ENCODE measurements at regions not wholly inside any gene's neighbourhood (a gene's known extent, or its start where the extent isn't known, plus 50 kb on each side); places are given as distances from the start of the nearest gene placed in this dataset.
A peak's percentile ranks its signal among the peaks of the same experiment; 100 is the strongest.

DNA sequence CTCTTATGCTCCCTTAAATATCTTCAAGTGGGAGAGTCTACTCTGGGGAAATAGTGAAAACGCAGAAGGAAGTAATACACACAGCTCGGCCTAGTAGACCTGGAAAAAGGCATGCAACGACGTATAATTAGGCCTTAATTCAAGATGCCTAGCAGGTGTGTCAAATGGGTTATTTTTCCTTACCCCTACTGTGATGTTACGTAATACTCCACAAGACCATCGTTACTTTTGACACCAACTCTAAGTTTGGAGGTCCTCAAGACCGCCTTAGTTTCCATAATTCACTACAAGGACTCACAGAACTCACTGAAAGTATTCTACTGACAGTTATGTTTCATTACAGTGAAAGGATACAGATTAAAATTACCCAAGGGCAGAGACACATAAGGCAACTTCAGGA is 1024.3 kb upstream of the MAP3K7 start:
- Histone ChIP-seq H3K9me3 (ENCODE audit: control insufficient read depth in 4 of 4, insufficient read depth in 3 of 4, low read length in 3 of 4) (no peaks in the 10 kb centered on the region), H3K36me3 (ENCODE audit: control insufficient read depth in 4 of 4, insufficient read depth in 4 of 4, low read length in 4 of 4) (no peaks in the 10 kb centered on the region), H3K27ac (ENCODE audit: low read depth in 1 of 2, low read length in 1 of 2) (no peak overlapping the region), H3K4me1 (ENCODE audit: control insufficient read depth in 5 of 5, insufficient read depth in 5 of 5, low read length in 5 of 5) (no peaks in the 10 kb centered on the region), H3K27me3 (ENCODE audit: control insufficient read depth in 3 of 3, insufficient read depth in 3 of 3, low read length in 2 of 3) (no peaks in the 10 kb centered on the region), H3K4me3 (no peak overlapping the region), H3K9ac (ENCODE audit: insufficient read depth in 1 of 2, low read length in 2 of 2) (no peak overlapping the region)
- DNase-seq (no peak), ATAC-seq (ENCODE audit: insufficient read depth, low FRiP score) (no peak)
- WGBS, 2 donors, result 86 to 91% methylated on average over 7 of the region's 7 CpGs
- TF ChIP-seq, protein P1, sequence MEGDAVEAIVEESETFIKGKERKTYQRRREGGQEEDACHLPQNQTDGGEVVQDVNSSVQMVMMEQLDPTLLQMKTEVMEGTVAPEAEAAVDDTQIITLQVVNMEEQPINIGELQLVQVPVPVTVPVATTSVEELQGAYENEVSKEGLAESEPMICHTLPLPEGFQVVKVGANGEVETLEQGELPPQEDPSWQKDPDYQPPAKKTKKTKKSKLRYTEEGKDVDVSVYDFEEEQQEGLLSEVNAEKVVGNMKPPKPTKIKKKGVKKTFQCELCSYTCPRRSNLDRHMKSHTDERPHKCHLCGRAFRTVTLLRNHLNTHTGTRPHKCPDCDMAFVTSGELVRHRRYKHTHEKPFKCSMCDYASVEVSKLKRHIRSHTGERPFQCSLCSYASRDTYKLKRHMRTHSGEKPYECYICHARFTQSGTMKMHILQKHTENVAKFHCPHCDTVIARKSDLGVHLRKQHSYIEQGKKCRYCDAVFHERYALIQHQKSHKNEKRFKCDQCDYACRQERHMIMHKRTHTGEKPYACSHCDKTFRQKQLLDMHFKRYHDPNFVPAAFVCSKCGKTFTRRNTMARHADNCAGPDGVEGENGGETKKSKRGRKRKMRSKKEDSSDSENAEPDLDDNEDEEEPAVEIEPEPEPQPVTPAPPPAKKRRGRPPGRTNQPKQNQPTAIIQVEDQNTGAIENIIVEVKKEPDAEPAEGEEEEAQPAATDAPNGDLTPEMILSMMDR (IDR thresholded peaks at IDR 0.05; ENCODE audit: control extremely low read depth, extremely low read depth), result no peak

DNA sequence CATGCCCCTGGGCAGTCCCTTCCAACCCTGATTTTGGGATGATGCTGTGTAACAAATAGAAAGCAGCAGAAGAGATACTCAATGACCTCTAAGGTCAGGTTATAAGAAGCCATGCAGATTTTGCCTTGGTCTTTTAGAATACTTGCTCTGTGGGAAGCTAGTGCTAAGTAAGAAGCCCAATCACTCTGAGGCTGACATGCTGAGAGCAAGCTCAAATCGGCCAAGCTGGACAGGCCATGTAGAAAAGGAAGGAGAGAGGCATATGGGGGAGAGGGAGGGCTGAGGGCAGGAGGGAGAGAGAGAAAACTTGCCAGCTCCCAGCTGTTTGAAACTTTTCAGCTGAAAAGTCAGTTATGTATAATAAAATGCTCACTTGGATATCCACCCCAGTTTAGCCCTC is 1021.6 kb upstream of the MAP3K7 start:
- no peak overlapping the region for H3K4me3 ChIP-seq
- WGBS, 2 donors, result 59 to 63% methylated on average over 1 of the region's 1 CpG

DNA sequence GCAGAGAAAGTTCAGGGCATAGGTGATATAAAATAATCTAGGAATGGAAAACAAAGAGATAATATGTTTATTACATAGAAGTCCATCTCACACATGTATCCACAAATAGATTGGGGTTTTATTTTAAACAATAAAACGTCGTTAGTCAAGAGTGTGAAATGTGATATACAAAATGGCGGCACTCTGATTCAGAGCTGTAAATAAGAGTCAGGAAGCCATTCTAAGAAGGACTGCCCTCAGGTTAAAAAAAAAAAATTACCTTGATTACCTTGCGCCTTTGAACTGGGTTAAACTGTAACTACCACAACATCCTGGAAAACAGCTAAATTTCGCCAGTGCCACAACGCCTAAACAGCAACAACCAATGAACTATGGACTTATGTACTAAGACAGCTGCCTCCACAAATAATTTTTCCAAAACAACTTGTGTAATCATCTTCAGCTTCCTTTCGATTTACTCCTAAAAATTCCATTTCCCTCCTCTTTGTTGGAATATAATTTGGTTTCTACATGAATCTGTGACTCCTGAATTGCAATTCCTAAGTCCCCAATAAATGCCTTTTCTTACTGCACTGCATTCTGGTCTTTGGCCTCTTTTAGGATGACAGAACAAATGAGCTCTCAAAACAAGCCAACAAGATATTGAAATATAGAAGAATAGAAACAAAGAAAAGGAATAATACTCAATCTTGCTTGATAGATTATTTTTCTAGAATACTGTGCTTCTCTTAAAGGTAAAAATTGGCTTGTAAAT is 1019.5 kb upstream of the MAP3K7 start:
- DNase-seq, result no peak
- ATAC-seq (ENCODE audit: insufficient read depth, low FRiP score), result no peak
- no peaks in the 10 kb centered on the region for H3K4me1 ChIP-seq (ENCODE audit: control insufficient read depth in 5 of 5, insufficient read depth in 5 of 5, low read length in 5 of 5)
- no peak overlapping the region for H3K9ac ChIP-seq (ENCODE audit: insufficient read depth in 1 of 2, low read length in 2 of 2)
- 89 to 92% methylated on average over 7 of the region's 7 CpGs for WGBS, 2 donors
- H3K27ac ChIP-seq (ENCODE audit: low read depth in 1 of 2, low read length in 1 of 2), result no peak overlapping the region
- H3K27me3 ChIP-seq (ENCODE audit: control insufficient read depth in 3 of 3, insufficient read depth in 3 of 3, low read length in 2 of 3), result no peaks in the 10 kb centered on the region
- H3K4me3 ChIP-seq, result no peak overlapping the region
- H3K36me3 ChIP-seq (ENCODE audit: control insufficient read depth in 4 of 4, insufficient read depth in 4 of 4, low read length in 4 of 4), result no peaks in the 10 kb centered on the region
- peaks cover 0 to 3% (median 0%) of the 10 kb centered on the region in 4 donors for H3K9me3 ChIP-seq (ENCODE audit: control insufficient read depth in 4 of 4, insufficient read depth in 3 of 4, low read length in 3 of 4)
- TF ChIP-seq, protein P1 (IDR thresholded peaks at IDR 0.05; ENCODE audit: control extremely low read depth, extremely low read depth), result no peak

More for the DNA sequence above, 1021.6 kb upstream of the MAP3K7 start:
- no peaks in the 10 kb centered on the region for H3K36me3 ChIP-seq (ENCODE audit: control insufficient read depth in 4 of 4, insufficient read depth in 4 of 4, low read length in 4 of 4)
- DNase-seq (peak in 2 of 3 donors; percentile 14 to 32), ATAC-seq (ENCODE audit: insufficient read depth, low FRiP score) (no peak)
- H3K27me3 ChIP-seq (ENCODE audit: control insufficient read depth in 3 of 3, insufficient read depth in 3 of 3, low read length in 2 of 3), result no peaks in the 10 kb centered on the region
- no peaks in the 10 kb centered on the region for H3K4me1 ChIP-seq (ENCODE audit: control insufficient read depth in 5 of 5, insufficient read depth in 5 of 5, low read length in 5 of 5)
- H3K9ac ChIP-seq (ENCODE audit: insufficient read depth in 1 of 2, low read length in 2 of 2), result no peak overlapping the region
- TF ChIP-seq, protein P1 (IDR thresholded peaks at IDR 0.05; ENCODE audit: control extremely low read depth, extremely low read depth), result no peak
- H3K9me3 ChIP-seq (ENCODE audit: control insufficient read depth in 4 of 4, insufficient read depth in 3 of 4, low read length in 3 of 4), result no peaks in the 10 kb centered on the region
- no peak overlapping the region for H3K27ac ChIP-seq (ENCODE audit: low read depth in 1 of 2, low read length in 1 of 2)

Measured in lung (tissue), 11 donors.